ENCODE measurements at regions not wholly inside any gene's neighbourhood (a gene's known extent, or its start where the extent isn't known, plus 50 kb on each side); places are given as distances from the start of the nearest gene placed in this dataset.

GRCh38 chr6:102352552-102352951 is 959.0 kb downstream of the GRIK2 start:
- TF ChIP-seq, protein P1, sequence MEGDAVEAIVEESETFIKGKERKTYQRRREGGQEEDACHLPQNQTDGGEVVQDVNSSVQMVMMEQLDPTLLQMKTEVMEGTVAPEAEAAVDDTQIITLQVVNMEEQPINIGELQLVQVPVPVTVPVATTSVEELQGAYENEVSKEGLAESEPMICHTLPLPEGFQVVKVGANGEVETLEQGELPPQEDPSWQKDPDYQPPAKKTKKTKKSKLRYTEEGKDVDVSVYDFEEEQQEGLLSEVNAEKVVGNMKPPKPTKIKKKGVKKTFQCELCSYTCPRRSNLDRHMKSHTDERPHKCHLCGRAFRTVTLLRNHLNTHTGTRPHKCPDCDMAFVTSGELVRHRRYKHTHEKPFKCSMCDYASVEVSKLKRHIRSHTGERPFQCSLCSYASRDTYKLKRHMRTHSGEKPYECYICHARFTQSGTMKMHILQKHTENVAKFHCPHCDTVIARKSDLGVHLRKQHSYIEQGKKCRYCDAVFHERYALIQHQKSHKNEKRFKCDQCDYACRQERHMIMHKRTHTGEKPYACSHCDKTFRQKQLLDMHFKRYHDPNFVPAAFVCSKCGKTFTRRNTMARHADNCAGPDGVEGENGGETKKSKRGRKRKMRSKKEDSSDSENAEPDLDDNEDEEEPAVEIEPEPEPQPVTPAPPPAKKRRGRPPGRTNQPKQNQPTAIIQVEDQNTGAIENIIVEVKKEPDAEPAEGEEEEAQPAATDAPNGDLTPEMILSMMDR (IDR thresholded peaks at IDR 0.05): no peak
- no peak for TF ChIP-seq POLR2A (IDR thresholded peaks at IDR 0.05)
